CD14-positive monocyte (primary cell): ENCODE measurements at regions not wholly inside any gene's neighbourhood (a gene's known extent, or its start where the extent isn't known, plus 50 kb on each side); places are given as distances from the start of the nearest gene placed in this dataset.

ENCODE experiments used
- DNase-seq, 3 donors: peaks; one replicate each; pipeline ENCODE4 v3.0.0-alpha.2; 2011 to 2022
- H2AFZ ChIP-seq: 2 replicates; pipeline ENCODE4 v1.6.0; 2012; ENCODE audit warnings: mild to moderate bottlenecking, low read depth, low read length, inconsistent platforms; ENCODE audit not compliant: insufficient read depth, poor library complexity, severe bottlenecking
- H3K27ac ChIP-seq, 2 donors: 1 replicate in 1 of 2; 2 replicates in 1 of 2; pipeline ENCODE4 v1.5.1; 2012 to 2013; ENCODE audit warnings: low read length in 2 of 2, control low read depth in 1 of 2, inconsistent platforms in 1 of 2, low read depth in 1 of 2, mild to moderate bottlenecking in 1 of 2
- H3K27me3 ChIP-seq, 2 donors: one replicate each; pipeline versions ENCODE4 v1.6.0 to v1.6.1; 2011 to 2013; ENCODE audit warnings: low read length in 2 of 2; ENCODE audit not compliant: control insufficient read depth in 2 of 2, insufficient read depth in 2 of 2
- H3K36me3 ChIP-seq, 2 donors: replicated peaks in 1 of 2; 1 replicate in 1 of 2; 2 replicates in 1 of 2; pipeline versions ENCODE4 v1.5.1 to v1.6.1; 2012 to 2013; ENCODE audit warnings: low read length in 2 of 2, control low read depth in 1 of 2, inconsistent platforms in 1 of 2, mild to moderate bottlenecking in 1 of 2; ENCODE audit not compliant: insufficient read depth in 2 of 2, control insufficient read depth in 1 of 2
- H3K4me1 ChIP-seq, 2 donors: 1 replicate in 1 of 2; 2 replicates in 1 of 2; pipeline versions ENCODE4 v1.5.1 to v1.6.1; 2012 to 2013; ENCODE audit warnings: low read length in 2 of 2, control low read depth in 1 of 2, inconsistent platforms in 1 of 2, mild to moderate bottlenecking in 1 of 2, moderate library complexity in 1 of 2; ENCODE audit not compliant: insufficient read depth in 2 of 2, control insufficient read depth in 1 of 2
- H3K4me2 ChIP-seq: replicated peaks from 2 replicates; pipeline ENCODE3; 2012; ENCODE audit warnings: low read length, moderate library complexity, mild to moderate bottlenecking; ENCODE audit not compliant: poor library complexity, severe bottlenecking; ENCODE audit errors: extremely low read depth
- H3K4me3 ChIP-seq, 3 experiments: fragments of 200-600 bp in 1 of 3; sonication (generic) in 1 of 3; replicated peaks in 1 of 3; 1 replicate in 2 of 3; 2 replicates in 1 of 3; pipeline ENCODE4 v1.5.1; 2011 to 2013; ENCODE audit warnings: low read length in 3 of 3, mild to moderate bottlenecking in 3 of 3, control low read depth in 2 of 3, low read depth in 2 of 3, inconsistent platforms in 1 of 3, moderate library complexity in 1 of 3
- H3K79me2 ChIP-seq: 2 replicates; pipeline ENCODE4 v1.6.0; 2012; ENCODE audit warnings: mild to moderate bottlenecking, control low read depth, inconsistent platforms, low read length, moderate library complexity; ENCODE audit not compliant: insufficient read depth
- H3K9ac ChIP-seq: 2 replicates; pipeline ENCODE4 v1.6.0; 2017; ENCODE audit warnings: low read length, mild to moderate bottlenecking; ENCODE audit not compliant: insufficient read depth, poor library complexity, severe bottlenecking
- H3K9me3 ChIP-seq, 2 donors: replicated peaks in 1 of 2; 1 replicate in 1 of 2; 2 replicates in 1 of 2; pipeline versions ENCODE4 v1.5.1 to v1.6.1; 2012 to 2013; ENCODE audit warnings: low read length in 2 of 2, control low read depth in 1 of 2; ENCODE audit not compliant: control insufficient read depth in 1 of 2, insufficient read depth in 1 of 2
- H4K20me1 ChIP-seq: 2 replicates; pipeline ENCODE4 v1.6.0; 2012; ENCODE audit warnings: mild to moderate bottlenecking, low read length, control low read depth, moderate library complexity; ENCODE audit not compliant: insufficient read depth
- H3K27ac Mint-ChIP-seq, 7 donors: one replicate each; pipeline ENCODE4 v1.8.0; 2020; ENCODE audit warnings: mild to moderate bottlenecking in 7 of 7, mixed read lengths in 7 of 7, moderate library complexity in 6 of 7, inconsistent platforms in 2 of 7
- H3K27me3 Mint-ChIP-seq, 3 donors: one replicate each; pipeline ENCODE4 v1.8.0; 2021 to 2022; ENCODE audit warnings: low read depth in 3 of 3, mild to moderate bottlenecking in 3 of 3, mixed read lengths in 3 of 3, moderate library complexity in 3 of 3, inconsistent platforms in 1 of 3
- H3K36me3 Mint-ChIP-seq, 2 donors: one replicate each; pipeline ENCODE4 v1.8.0; 2020; ENCODE audit warnings: mixed read lengths in 2 of 2, inconsistent platforms in 1 of 2, mild to moderate bottlenecking in 1 of 2
- H3K4me1 Mint-ChIP-seq: one replicate; pipeline ENCODE4 v1.8.0; 2020; ENCODE audit warnings: mild to moderate bottlenecking, mixed read lengths
- H3K4me3 Mint-ChIP-seq, 2 donors: one replicate each; pipeline ENCODE4 v1.8.0; 2020; ENCODE audit warnings: mild to moderate bottlenecking in 2 of 2, mixed read lengths in 2 of 2, moderate library complexity in 1 of 2
- H3K9me3 Mint-ChIP-seq, 7 donors: one replicate each; pipeline ENCODE4 v1.8.0; 2020 to 2022; ENCODE audit warnings: mixed read lengths in 7 of 7, mild to moderate bottlenecking in 6 of 7, moderate library complexity in 6 of 7, inconsistent platforms in 2 of 7
- WGBS: methylation state at CpG from one replicate; pipeline ENCODE4 v1.1.5; 2013; ENCODE audit warnings: missing lambda C conversion rate; ENCODE audit not compliant: insufficient coverage; 5-methylcytosine and 5-hydroxymethylcytosine counted together
- intact Hi-C, 2 donors: fragments of 100-400 bp; cut with micrococcal nuclease; formaldehyde crosslinking; loops; one replicate each; pipeline versions ENCODE4 v1.15.0 to v1.15.1; 2023
- TF ChIP-seq, protein P1 (sequence below): fragments of 200-600 bp; IDR thresholded peaks from one replicate; pipeline ENCODE4 v1.8.0; 2022; ENCODE audit warnings: antibody characterized with exemption, mild to moderate bottlenecking

DNA sequence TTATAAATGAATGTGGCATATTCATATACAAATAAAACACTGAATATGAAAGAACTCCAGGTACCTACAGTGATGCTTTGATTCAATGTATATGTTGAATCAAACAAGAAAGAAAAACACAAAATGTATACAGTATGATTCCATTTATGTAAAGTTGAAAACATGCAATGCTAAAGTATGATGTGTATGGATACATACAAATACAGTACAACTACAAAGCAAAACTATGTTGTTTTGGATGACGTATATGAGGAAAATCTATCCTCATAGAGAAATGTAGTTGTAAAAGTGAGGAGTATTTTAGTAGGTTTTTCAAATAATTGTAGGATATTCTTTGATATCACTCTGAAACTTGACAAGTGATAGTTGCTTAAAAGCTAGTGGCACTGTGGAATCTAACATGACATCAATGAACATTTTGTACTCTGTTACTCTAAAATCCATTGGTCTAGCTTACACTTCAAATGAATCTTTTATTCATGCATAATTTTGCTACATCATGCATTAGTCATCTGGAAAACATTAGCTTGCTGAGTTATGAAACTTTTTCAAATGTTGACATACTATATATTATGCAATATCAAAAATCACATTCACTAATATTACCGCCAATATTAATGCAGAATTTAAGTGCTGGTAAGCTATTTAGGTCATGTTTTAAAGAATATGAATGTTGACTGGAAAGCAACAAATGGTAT, 278.1 kb upstream of the CHRNA7 start:
- no peaks in the 10 kb centered on the region for H3K9me3 ChIP-seq
- H3K27me3 ChIP-seq: no peaks in the 10 kb centered on the region
- H3K27ac Mint-ChIP-seq: no peak overlapping the region
- no peak overlapping the region for H3K9ac ChIP-seq
- no peaks in the 10 kb centered on the region for H4K20me1 ChIP-seq
- peak in 1 of 3 donors; percentile 5 for DNase-seq
- no peaks in the 10 kb centered on the region for H3K79me2 ChIP-seq
- H3K4me3 ChIP-seq: no peak overlapping the region
- WGBS: no CpG with 5 or more reads among the region's 2 CpGs
- TF ChIP-seq, protein P1, sequence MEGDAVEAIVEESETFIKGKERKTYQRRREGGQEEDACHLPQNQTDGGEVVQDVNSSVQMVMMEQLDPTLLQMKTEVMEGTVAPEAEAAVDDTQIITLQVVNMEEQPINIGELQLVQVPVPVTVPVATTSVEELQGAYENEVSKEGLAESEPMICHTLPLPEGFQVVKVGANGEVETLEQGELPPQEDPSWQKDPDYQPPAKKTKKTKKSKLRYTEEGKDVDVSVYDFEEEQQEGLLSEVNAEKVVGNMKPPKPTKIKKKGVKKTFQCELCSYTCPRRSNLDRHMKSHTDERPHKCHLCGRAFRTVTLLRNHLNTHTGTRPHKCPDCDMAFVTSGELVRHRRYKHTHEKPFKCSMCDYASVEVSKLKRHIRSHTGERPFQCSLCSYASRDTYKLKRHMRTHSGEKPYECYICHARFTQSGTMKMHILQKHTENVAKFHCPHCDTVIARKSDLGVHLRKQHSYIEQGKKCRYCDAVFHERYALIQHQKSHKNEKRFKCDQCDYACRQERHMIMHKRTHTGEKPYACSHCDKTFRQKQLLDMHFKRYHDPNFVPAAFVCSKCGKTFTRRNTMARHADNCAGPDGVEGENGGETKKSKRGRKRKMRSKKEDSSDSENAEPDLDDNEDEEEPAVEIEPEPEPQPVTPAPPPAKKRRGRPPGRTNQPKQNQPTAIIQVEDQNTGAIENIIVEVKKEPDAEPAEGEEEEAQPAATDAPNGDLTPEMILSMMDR: no peak
- no peak overlapping the region for H3K4me3 Mint-ChIP-seq
- peaks cover 2 to 12% (median 7%) of the 10 kb centered on the region in 3 donors for H3K27me3 Mint-ChIP-seq
- peaks cover 0 to 4% (median 0%) of the 10 kb centered on the region in 7 donors for H3K9me3 Mint-ChIP-seq
- H3K4me2 ChIP-seq: no peak overlapping the region
- H2AFZ ChIP-seq: no peak overlapping the region
- no peaks in the 10 kb centered on the region for H3K4me1 Mint-ChIP-seq
- H3K4me1 ChIP-seq: no peaks in the 10 kb centered on the region
- no peaks in the 10 kb centered on the region for H3K36me3 ChIP-seq
- H3K27ac ChIP-seq: no peak overlapping the region
- no peaks in the 10 kb centered on the region for H3K36me3 Mint-ChIP-seq
- intact Hi-C loops: no loop called here

DNA sequence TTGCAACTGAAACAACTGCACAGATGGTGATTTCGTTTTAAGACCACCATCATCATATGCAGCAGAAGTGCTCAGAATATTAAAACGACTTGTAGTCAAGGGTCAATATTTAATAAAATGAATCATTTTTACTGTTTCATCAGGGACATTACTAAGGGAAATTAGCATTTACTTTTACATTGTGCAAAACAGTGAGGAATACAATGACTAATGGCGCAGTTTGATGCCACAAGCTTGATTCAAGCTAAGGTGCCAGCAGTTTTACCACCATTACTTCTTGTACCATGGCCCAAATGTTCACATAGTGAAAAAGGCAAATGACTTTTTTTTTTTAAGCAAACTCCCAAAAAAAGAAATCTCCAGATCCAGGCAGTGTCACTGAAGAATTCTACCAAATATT, 277.4 kb upstream of the CHRNA7 start:
- Histone ChIP-seq H4K20me1 (no peaks in the 10 kb centered on the region), H3K4me3 (no peak overlapping the region), H3K9me3 (no peaks in the 10 kb centered on the region), H3K4me2 (no peak overlapping the region), H3K9ac (no peak overlapping the region), H3K36me3 (no peaks in the 10 kb centered on the region), H3K27ac (no peak overlapping the region), H3K79me2 (no peaks in the 10 kb centered on the region), H2AFZ (no peak overlapping the region), H3K27me3 (no peaks in the 10 kb centered on the region), H3K4me1 (no peaks in the 10 kb centered on the region)
- H3K4me1 Mint-ChIP-seq: no peaks in the 10 kb centered on the region
- no CpG with 5 or more reads among the region's 3 CpGs for WGBS
- H3K27ac Mint-ChIP-seq: no peak overlapping the region
- no peak for DNase-seq
- TF ChIP-seq, protein P1: no peak
- H3K36me3 Mint-ChIP-seq: no peaks in the 10 kb centered on the region
- H3K4me3 Mint-ChIP-seq: no peak overlapping the region
- intact Hi-C loops: no loop called here
- peaks cover 0 to 4% (median 0%) of the 10 kb centered on the region in 7 donors for H3K9me3 Mint-ChIP-seq
- peaks cover 2 to 10% (median 7%) of the 10 kb centered on the region in 3 donors for H3K27me3 Mint-ChIP-seq
